Esophagus muscularis mucosa (tissue), 4 donors: ENCODE measurements at regions not wholly inside any gene's neighbourhood (a gene's known extent, or its start where the extent isn't known, plus 50 kb on each side); places are given as distances from the start of the nearest gene placed in this dataset.

Source experiments
- DNase-seq: peaks from one replicate; pipeline ENCODE4 v3.0.0-alpha.2; 2017; ENCODE audit errors: extremely low spot score
- H3K27ac ChIP-seq, 4 donors: fragments of 200-600 bp; sonication (generic); replicated peaks in 1 of 4; 1 replicate in 3 of 4; 2 replicates in 1 of 4; pipeline ENCODE4 v1.5.1; 2016 to 2019; ENCODE audit warnings: mild to moderate bottlenecking in 1 of 4
- H3K27me3 ChIP-seq, 4 donors: fragments of 200-600 bp; sonication (generic); one replicate each; pipeline versions ENCODE4 v1.5.1 to v1.6.0; 2016 to 2019
- H3K36me3 ChIP-seq, 4 donors: fragments of 200-600 bp; sonication (generic); one replicate each; pipeline ENCODE4 v1.5.1; 2016 to 2019
- H3K4me1 ChIP-seq, 4 donors: fragments of 200-600 bp; sonication (generic); one replicate each; pipeline ENCODE4 v1.5.1; 2016 to 2019
- H3K4me3 ChIP-seq, 4 donors: fragments of 200-600 bp; sonication (generic); 1 replicate in 2 of 4; 2 replicates in 2 of 4; pipeline ENCODE4 v1.5.1; 2016 to 2019; ENCODE audit warnings: mild to moderate bottlenecking in 4 of 4, moderate library complexity in 1 of 4
- H3K9me3 ChIP-seq, 4 donors: fragments of 200-600 bp; sonication (generic); 1 replicate in 3 of 4; 2 replicates in 1 of 4; pipeline ENCODE4 v1.5.1; 2016 to 2019
- EP300 ChIP-seq: sonication (generic); formaldehyde crosslinking; IDR thresholded peaks from one replicate; pipeline ENCODE4 v1.6.1; 2017; ENCODE audit warnings: antibody characterized with exemption
- POLR2A ChIP-seq: fragments of 450-650 bp; IDR thresholded peaks from one replicate; pipeline ENCODE4 v1.6.1; 2017; ENCODE audit warnings: antibody characterized with exemption, moderate library complexity, mild to moderate bottlenecking, low read depth
- POLR2AphosphoS5 ChIP-seq, 2 donors: sonication (generic); formaldehyde crosslinking; IDR thresholded peaks; one replicate each; pipeline ENCODE4 v1.6.1; 2017; ENCODE audit warnings: antibody characterized with exemption in 2 of 2
- WGBS: methylation state at CpG from one replicate; pipeline ENCODE4 v1.1.5; 2018; 5-methylcytosine and 5-hydroxymethylcytosine counted together
- intact Hi-C: fragments of 100-400 bp; cut with DNase I; formaldehyde crosslinking; loops from one replicate; pipeline ENCODE4 v1.15.1; 2023
- TF ChIP-seq, protein P1 (sequence below), 3 experiments: fragments of 200-600 bp in 2 of 3; fragments of 450-650 bp in 1 of 3; sonication (generic) in 2 of 3; IDR thresholded peaks; one replicate each; pipeline ENCODE4 v1.5.1; 2017 to 2019; ENCODE audit warnings: antibody characterized with exemption in 3 of 3, mild to moderate bottlenecking in 2 of 3, moderate library complexity in 1 of 3

DNA sequence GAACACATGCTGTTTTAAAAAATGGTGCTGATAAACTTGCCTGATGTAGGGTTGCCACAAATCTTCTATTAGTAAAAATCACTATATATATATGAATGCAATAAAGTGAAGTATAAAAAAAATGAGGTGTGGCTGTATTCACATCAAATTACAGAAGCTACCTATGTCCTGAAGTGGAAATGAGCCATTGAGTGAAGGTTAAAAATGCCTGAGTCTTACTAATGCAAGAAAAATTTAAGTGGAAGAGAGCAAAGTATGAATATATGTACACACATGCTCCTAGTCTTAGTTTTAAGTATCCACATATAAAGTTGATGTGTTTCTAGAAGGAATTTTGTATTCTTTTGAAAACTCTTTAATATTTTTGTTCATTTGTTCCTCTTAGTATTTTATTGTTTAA lies 808.3 kb upstream of the MAN1A1 start:
- no peak overlapping the region for H3K27ac ChIP-seq
- TF ChIP-seq EP300 (no peak), POLR2AphosphoS5 (IDR thresholded peaks at IDR 0.05) (no peak), POLR2A (no peak)
- TF ChIP-seq, protein P1, sequence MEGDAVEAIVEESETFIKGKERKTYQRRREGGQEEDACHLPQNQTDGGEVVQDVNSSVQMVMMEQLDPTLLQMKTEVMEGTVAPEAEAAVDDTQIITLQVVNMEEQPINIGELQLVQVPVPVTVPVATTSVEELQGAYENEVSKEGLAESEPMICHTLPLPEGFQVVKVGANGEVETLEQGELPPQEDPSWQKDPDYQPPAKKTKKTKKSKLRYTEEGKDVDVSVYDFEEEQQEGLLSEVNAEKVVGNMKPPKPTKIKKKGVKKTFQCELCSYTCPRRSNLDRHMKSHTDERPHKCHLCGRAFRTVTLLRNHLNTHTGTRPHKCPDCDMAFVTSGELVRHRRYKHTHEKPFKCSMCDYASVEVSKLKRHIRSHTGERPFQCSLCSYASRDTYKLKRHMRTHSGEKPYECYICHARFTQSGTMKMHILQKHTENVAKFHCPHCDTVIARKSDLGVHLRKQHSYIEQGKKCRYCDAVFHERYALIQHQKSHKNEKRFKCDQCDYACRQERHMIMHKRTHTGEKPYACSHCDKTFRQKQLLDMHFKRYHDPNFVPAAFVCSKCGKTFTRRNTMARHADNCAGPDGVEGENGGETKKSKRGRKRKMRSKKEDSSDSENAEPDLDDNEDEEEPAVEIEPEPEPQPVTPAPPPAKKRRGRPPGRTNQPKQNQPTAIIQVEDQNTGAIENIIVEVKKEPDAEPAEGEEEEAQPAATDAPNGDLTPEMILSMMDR (IDR thresholded peaks at IDR 0.05), result no peak
- no peaks in the 10 kb centered on the region for H3K9me3 ChIP-seq
- H3K4me1 ChIP-seq, result no peaks in the 10 kb centered on the region
- intact Hi-C loops, result no loop called here
- DNase-seq, result no peak
- no peaks in the 10 kb centered on the region for H3K27me3 ChIP-seq
- no peak overlapping the region for H3K4me3 ChIP-seq
- H3K36me3 ChIP-seq, result no peaks in the 10 kb centered on the region

DNA sequence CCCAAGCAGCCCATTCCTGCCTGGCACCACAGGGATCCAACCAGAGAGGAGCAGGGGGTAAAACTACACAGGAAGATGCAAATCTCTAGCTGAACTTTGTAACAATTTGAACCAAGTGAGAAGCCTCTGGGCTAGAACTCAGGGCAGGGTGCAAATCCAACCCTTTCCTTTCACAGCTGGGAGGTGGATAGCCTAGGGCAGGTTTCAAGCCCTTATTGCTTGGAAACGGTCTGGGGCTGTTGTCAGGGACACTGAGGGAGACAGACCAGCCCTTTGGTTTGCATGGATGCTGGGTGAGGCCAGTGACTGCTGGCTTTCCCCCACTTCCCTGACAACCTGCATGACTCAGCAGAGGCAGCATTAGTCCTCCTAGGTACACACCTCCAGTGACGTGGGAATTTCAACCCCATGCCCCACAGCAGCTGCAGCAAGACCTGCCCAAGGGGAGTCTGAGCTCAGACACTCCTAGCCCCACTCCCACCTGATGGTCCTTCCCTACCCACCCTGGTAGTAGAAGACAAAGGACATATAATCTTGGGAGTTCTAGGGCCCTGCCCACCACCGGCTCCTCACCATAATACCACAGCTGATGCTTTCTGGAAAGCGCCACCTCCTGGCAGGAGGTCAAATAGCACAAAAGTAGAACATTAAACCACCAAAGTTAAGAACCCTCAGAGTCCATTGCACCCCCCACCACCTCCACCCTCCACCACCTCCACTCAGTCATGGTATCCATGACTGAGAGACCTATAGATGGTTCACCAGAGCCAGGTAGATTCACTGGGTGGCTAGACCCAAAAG lies 797.7 kb upstream of the MAN1A1 start:
- no peak for DNase-seq
- H3K36me3 ChIP-seq, result no peaks in the 10 kb centered on the region
- intact Hi-C loops, result no loop called here
- H3K4me1 ChIP-seq, result no peaks in the 10 kb centered on the region
- WGBS, result 81% methylated on average over 4 of the region's 4 CpGs
- TF ChIP-seq, protein P1 (IDR thresholded peaks at IDR 0.05), result no peak
- TF ChIP-seq EP300 (no peak), POLR2AphosphoS5 (IDR thresholded peaks at IDR 0.05) (no peak)
- H3K4me3 ChIP-seq, result no peak overlapping the region
- peaks cover 0 to 8% (median 0%) of the 10 kb centered on the region in 4 donors for H3K9me3 ChIP-seq
- no peak overlapping the region for H3K27ac ChIP-seq
- H3K27me3 ChIP-seq, result no peaks in the 10 kb centered on the region

DNA sequence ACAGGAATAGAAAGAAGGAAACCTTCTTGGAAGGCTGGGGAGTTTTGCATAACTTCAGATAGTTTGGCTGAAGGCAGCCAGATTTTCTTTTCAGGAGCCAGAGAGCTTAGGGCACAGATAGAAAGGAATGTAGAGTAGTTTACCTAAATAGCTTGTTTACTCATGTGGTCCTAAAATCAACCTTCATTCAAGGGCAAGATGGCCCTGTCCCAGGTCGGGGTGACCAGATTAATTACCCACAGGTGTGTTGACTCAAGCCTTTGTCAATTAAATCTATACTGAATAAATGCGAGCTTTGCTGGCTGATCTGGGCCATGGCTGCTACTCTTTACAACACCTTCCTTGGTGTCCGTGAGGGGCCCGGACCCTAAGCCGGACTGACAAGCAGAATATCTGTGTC lies 792.0 kb upstream of the MAN1A1 start:
- Histone ChIP-seq H3K27me3 (no peaks in the 10 kb centered on the region), H3K4me3 (no peak overlapping the region), H3K4me1 (no peaks in the 10 kb centered on the region), H3K9me3 (no peaks in the 10 kb centered on the region), H3K27ac (no peak overlapping the region), H3K36me3 (no peaks in the 10 kb centered on the region)
- intact Hi-C loops, result no loop called here
- TF ChIP-seq, protein P1 (IDR thresholded peaks at IDR 0.05), result no peak
- TF ChIP-seq POLR2A (no peak), EP300 (no peak), POLR2AphosphoS5 (IDR thresholded peaks at IDR 0.05) (no peak)
- WGBS, result 83% methylated on average over 5 of the region's 5 CpGs
- DNase-seq, result no peak

DNA sequence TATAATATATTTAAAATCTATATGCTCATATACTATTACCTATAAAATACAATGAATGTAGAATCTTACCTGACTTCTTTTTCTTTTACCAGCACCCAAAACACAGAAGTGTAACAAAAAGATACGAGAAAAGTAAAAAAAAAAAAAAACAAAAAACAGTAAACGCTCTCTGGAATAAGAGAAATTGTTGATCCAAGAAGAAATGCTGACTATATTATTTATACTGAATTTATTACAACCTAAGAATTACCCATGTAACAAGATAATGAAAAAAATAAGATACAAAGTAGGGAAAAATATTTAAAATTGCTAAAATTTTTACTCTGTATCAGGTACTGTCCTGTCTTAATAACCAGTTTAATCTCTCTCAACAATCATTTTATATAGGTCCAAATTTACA lies 787.9 kb upstream of the MAN1A1 start:
- Histone ChIP-seq H3K27ac (no peak overlapping the region), H3K4me1 (no peaks in the 10 kb centered on the region), H3K27me3 (no peaks in the 10 kb centered on the region), H3K9me3 (no peaks in the 10 kb centered on the region), H3K4me3 (no peak overlapping the region), H3K36me3 (no peaks in the 10 kb centered on the region)
- intact Hi-C loops, result no loop called here
- no peak for TF ChIP-seq POLR2A
- no peak for TF ChIP-seq POLR2AphosphoS5 (IDR thresholded peaks at IDR 0.05)
- no peak for TF ChIP-seq EP300
- TF ChIP-seq, protein P1 (IDR thresholded peaks at IDR 0.05), result no peak
- DNase-seq, result no peak
- 83% methylated on average over 2 of the region's 2 CpGs for WGBS

DNA sequence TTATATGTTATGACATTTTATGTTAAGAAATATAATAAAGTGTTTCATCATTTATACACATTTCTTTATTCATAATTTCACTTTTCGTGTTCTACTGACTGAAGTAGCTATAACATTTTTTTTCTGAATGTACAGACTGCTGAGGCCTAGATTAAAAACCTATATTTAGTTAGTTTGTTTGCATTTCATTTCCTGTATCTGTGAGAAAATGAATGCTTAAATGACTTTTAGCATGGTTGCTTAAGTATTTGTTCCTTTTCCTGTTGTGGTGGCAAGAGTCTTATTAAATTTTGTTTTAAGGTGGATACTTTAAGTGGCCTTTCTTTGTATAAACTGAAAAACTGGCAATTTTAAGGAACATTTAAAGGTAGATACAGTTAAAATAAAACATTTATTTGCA lies 779.7 kb upstream of the MAN1A1 start:
- Histone ChIP-seq H3K4me1 (no peaks in the 10 kb centered on the region), H3K27ac (no peak overlapping the region), H3K4me3 (no peak overlapping the region), H3K27me3 (no peaks in the 10 kb centered on the region), H3K36me3 (no peaks in the 10 kb centered on the region), H3K9me3 (no peaks in the 10 kb centered on the region)
- no peak for TF ChIP-seq POLR2A
- no peak for TF ChIP-seq EP300
- TF ChIP-seq POLR2AphosphoS5 (IDR thresholded peaks at IDR 0.05), result no peak
- TF ChIP-seq, protein P1 (IDR thresholded peaks at IDR 0.05), result no peak
- no peak for DNase-seq
- WGBS, result 89% methylated on average over 1 of the region's 1 CpG
- intact Hi-C loops, result no loop called here
